Glomerular visceral epithelial cell (primary cell): ENCODE measurements at regions not wholly inside any gene's neighbourhood (a gene's known extent, or its start where the extent isn't known, plus 50 kb on each side); places are given as distances from the start of the nearest gene placed in this dataset.
"Not testable (repeated sequence)": the region's sequence is repeated elsewhere in the genome, so short reads cannot be mapped to it uniquely, and the experiment has no call there.

Experiments used
- DNase-seq: peaks from one replicate; pipeline ENCODE4 v3.0.0-alpha.2; 2016; ENCODE audit errors: extremely low spot score

DNA sequence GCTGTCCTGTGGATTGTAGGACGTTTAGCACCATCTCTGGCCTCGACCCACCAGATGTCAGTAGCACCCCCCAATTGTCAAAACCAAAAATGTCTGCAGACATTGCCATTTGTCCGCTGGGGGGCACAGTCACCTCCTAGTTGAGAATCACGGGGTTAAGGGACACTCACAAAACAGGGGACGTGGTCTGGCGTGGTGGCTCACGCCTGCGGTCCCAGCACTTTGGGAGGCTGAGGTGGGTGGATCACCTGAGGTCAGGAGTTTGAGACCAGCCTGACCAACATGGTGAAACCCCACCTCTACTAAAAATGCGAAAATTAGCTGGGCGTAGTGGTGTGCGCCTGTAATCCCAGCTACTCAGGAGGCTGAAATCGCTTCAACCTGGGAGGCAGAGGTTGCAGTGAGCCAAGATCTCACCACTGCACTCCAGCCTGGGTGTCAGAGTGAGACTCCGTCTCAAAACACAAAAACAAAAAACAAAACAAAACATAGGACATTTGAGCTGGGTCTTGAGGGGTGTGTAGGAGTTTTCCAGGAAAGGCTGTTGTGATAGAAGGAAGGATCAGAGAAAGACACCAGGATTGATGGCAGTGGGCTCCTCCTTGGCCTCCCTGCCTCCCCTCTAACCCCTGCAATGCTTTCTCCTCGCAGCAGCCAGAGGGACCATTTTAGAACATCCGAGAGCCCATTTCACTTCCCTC is 171.8 kb upstream of the GSE1 start:
- no peak for DNase-seq

DNA sequence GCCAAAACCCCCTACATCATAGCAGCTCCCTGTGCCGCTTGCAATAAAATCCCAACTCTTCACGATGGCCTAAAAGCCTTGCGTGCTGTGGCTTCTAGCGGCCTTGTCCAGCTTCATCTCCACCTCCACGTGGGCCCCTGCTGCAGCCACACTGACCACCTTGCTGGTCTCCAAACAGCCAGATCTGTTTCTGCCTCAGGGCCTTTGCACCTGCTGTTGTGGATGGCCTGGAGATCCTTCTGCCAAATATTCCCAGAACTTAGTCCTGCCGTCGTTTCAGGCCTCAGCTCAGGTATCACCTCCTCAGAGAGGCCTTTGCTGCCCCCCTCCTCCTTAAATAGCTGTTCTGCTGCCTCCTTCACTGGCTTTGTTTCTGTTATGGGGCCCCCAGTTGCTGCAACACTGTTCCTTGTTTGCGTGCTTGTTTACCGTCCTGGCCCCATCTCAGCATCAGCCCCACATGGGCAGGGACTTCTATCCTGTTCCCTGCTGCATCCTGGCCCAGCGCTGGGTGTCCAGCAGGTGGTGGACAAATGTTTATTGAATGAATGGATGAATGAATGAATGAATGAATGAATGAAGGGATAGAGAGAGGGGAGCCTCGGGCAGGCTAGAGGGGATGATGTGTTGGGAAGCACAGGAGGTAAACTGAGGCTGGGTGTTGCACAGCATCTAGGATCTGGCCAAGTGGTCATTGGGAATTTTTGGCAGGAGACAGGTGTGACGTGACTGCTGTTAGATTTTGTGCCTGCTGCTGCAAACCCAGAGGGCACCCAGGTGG is 171.0 kb upstream of the GSE1 start:
- no peak for DNase-seq

DNA sequence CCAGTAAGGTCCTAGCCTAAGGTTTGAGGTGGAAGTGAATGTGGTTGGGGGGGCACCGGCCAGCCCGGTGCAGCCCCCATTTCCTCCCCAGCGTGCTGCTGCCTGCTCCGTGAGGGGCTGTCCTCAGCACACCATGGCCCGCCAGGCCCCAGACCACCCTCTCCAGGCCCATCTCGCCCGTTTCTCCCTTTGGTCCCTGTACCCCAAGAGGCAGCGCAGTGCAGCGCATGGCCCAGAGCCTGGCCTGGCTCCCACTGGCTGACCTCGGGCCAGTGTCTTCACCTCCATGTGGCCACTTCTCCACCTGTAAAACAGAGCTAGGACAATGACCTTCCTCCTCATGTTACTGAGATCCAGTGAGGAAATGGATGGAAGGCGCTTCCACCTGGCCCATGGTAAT is 170.0 kb upstream of the GSE1 start:
- DNase-seq: no peak

DNA sequence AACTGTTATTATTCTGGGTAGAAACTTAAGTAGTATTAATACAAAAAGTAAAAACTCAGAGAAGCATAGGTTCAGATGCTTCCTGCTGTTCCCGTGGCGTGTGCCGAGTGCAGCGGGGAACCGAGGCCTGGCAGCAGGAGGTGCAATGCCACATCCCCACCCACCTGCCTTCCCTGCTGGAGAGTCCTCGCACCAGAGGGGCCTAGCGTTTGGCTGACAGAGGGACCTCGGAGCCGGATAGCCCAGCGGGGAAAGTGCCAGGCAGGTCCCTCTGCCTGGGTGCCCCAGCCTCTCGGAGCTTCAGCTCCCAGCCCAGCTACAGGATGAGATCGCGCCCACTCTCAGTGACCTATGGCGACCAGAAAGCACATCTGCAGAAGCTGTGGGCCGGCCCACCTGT is 169.6 kb upstream of the GSE1 start:
- DNase-seq: no peak

DNA sequence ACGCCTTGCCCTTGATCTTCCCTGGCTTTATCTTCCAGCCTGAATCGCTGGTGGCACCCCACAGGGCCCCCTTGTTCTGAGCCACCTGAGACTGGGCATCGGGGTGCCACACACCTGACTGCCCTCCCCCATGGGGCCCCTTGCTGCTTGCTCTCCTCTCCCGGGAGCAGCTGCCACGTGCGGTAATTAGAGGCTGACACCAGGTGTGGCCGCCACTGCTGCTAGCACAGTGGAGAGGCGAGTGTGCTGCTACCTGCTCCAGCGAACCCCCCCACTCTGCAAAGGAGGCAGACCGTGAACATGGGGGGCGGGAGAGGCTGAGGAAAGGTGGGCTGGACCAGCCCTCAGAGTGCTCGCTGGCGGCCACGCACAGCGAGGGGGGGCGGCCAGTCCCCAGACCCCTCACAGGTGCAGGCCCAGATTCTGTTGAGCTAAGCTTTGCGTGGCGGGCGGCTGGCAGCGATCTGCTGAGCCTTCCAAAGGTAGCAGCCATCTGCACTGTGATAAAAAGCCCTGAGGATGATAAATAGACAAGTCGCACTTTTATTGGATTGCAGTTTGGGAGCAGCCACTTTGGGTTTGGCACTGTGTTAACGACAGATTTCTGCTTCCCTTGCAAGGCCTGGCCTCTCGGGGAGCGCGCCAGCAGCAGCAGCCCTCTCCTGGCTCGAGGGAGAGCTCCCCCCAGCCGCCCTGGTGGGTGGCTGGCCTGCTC is 167.9 kb upstream of the GSE1 start:
- DNase-seq: no peak

DNA sequence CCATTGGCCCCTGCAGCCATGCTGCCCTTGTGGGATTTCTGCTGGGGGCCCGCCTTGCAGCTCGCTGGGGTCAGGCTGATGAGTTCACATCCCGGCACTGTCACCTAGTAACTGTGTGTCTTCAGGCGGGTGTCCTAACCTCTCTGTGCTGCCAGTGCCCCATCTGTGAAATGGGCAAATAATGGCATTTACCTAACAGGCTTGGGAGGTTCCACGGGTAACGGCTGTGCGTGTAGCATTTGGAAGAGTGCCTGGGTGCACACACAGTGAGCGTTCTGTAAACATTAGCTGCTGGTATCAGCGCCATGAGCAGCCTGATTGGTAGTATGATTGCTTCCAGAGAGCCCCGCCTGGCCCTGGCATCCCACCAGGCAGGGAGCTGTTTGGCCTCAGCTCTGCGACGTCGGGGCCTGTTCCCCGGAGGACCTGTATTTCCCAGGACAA is 167.3 kb upstream of the GSE1 start:
- no peak for DNase-seq

DNA sequence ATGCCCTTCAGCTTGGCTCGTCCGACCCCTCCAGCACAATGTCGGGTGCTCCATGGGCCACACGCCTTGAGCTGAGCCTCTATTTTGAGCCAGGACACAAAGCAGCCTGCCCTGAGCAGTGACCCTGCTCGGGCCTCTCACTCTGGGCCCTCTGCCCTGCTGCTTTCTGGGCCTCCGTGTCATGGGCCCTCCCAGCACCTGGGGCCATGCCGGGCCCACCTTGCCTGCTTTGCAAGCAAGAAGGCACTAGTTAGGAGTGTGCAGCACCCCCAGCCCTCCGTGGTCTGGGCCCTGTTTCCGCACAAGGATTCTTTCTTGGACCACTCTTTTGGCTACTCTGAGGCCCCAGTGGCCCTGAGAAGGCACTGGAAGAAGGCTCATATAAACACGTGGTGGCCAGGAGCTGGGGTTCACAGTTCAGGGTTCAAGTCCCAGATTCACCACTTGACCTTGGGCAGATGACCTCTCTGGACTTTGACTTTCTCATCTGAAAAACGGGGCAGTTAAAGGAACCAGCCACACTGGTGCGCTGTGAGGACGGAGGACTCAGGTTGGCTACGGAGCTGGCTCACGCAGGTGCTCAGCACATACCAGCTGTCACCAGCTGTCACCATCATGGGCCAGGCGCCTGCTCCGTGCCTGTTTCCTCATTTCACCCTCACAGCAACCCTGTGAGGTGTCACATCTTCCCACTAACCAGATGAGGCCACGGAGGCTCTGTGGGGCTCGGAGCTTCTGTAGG is 166.0 kb upstream of the GSE1 start:
- DNase-seq: no peak

DNA sequence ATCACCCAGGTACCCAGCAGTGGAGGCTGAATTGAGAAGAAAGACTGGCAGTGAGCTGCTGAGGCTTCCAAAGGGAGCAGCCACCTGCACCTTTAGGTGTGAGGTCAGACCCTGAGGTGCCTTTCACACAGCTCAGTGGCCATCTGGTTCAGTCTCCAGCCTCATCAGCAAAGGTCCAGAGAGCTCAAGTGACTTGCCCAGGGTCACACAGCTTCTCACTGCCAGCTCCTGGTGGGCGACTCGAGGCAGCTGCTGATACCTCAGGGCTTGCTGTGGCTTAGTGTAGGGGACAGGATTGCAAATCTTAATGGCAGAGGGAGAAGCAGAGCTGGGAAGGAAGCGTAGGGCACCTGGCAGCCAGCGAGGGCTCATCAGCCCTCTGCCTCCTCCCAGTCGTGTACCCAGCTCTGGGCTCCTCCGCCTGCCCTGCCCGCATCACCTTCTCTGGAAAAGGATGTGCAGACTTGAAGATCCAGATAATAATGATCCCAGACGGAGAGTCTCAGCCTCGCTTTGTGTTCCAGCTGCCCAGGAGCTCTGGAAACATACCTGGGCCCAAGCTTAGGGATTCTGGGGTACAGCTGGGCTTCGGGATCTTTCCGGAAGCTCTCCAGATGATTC is 165.3 kb upstream of the GSE1 start:
- DNase-seq: no peak

DNA sequence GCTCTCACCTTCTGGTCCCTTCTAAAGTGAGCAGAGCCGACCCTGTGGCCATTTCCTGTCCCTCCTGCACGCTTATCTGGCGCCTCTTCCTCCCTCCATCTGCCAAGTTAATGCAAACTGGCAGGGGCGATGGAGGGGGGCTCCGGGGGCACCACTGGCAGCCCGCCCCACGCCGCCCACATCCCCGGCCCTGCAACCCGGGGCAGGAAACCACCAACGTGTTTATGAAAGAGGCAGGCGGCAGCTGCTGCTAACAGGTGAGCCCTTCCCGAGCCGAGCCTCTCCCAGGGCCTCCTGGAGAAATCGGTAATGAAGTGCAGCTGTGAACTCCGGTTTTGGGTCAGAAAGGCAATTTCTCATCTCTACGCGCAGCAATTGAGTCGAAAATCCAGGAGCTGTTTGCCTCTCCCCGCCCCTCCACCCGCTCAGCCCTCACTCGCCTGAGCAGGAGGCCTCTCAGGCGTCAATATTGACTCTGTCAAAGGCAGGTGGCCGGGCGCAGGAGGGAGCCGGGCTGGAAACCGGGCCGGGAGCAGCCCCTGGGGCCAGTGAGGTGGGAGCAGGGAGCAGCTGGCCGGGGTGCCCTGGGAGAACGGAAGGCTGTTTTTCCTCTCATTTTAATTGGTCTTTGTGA is 164.4 kb upstream of the GSE1 start:
- DNase-seq: no peak

DNA sequence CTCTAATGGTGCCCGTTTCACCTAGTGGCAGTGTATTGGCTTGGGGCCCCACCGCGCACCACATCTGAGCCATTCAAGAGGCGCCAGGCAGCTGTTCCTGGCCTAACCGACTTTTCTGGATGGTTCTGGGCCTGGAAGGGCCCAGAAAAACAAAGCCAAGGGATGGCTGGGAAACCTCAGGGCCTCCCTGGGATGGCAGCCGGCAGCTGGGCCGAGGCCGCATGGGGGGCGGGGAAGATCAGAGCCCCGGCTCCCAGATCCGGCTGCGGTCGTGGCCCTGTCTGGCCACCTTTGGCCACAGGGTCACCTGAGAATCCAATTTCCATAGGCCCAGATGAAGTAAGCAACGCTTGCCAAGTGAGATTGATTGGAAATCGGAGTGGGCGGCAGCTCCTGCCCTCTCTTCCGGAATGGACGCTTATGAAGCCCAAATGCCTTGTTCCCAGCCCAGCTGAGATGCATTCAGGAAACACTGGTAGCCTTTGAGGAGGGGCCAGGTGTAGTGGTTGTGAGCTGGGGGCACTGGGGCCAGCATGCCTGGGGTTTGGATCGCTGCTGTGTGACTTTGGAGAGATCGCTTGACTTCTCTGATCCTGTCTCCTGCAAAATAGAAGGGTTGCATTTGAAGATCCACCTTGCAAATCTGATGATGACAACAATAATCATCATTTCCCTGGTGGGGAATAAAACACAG is 163.8 kb upstream of the GSE1 start:
- no peak for DNase-seq

DNA sequence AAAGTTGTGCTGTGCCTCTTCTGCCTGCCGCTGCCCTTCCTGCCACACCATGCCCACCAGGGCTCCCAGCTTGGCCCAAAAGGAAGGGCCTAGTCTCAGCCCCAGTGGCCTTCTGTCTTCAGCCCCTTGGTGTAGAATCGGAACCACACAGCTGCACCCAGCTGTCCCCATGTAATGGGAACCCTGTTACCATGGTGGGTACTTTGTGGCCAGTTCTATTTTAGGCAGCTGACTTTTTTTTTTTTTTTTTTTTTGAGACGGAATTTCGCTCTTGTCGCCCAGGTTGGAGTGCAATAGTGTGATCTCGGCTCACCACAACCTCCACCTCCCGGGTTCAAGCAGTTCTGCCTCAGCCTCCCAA is 163.3 kb upstream of the GSE1 start:
- no peak for DNase-seq

DNA sequence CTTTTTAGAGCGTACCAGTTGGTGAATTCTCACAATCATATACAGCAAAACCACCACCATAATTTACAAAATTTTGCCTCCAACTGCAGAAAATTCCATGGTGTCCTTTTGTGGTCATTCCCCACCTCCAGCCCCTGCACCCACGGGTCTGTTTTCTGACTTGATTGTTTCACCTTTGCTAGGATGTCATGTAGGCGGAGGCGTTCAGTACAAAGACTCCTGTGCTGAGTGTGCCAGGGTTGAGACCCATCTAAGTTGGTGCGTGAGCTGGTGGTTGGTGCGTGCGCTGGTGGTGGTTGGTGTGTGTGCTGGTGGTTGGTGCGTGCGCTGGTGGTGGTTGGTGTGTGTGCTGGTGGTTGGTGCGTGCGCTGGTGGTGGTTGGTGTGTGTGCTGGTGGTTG is 162.0 kb upstream of the GSE1 start:
- DNase-seq: not testable (repeated sequence)

DNA sequence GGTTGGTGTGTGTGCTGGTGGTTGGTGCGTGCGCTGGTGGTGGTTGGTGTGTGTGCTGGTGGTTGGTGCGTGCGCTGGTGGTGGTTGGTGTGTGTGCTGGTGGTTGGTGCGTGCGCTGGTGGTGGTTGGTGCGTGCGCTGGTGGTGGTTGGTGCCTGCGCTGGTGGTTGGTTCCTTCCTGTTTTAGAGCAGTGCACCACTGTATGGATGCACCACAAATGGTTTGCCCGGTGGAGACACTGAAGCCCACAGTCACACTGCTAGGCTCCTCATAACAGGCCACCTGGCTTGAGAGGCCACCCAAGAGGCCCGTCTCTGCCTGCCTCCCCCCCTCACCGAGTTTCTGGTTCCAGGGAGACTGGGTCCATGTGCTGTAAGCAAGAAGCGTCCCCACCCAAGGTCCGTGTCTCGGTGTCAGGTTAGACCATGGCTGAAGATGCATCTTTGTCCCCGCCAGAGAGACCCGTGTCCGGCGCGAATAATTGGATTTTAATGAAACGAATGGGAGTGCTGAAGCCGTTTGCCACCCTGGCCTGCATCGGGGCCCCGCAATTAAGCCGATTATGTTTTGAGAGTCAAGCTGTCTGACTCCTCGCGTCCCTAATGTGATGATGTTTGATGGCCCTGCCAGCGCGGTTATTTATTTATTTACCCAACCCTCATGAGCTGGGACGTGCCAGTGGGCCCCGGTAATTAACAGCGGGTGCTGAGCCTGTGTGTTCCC is 161.3 kb upstream of the GSE1 start:
- no peak for DNase-seq

DNA sequence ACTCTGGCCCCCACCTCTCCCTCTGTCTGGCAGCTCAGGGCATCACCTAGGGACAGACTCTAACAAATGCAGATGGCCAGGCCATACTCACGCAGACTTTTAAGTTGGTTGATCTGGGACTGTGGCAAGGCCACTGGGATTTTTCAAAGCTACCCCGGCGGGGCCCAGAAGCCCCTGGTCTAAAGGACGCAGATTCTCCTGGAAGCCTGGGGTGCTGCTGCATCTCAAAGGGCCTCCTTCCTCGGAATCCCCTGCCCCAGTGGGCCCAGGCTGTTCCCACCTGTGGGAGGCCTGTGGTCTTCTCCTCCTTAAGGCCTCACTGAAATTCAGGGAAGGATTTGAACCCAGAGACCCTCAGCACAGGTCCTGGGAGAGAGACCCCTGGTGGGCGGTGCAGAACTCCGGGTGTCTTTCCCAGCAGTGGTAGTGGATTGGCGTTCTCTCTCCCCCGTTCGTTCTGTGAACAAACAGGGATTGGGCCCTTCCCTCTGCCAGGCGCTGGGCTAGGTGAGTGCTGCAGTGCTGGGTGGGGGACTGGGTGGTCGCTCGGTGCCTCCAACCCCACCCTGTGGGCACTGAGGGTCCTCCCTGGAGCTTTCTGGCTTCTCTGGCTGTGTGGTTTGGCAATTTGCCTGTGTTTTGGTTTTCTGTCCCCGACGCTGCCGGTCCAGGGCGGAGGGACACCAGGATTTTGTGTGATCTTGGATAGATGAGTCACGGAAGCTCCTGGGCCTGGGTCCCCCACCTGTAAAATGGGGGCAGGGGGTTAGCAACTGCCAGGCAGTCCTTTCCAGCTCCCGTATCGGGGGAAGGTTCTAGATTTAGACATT is 160.5 kb upstream of the GSE1 start:
- DNase-seq: no peak

DNA sequence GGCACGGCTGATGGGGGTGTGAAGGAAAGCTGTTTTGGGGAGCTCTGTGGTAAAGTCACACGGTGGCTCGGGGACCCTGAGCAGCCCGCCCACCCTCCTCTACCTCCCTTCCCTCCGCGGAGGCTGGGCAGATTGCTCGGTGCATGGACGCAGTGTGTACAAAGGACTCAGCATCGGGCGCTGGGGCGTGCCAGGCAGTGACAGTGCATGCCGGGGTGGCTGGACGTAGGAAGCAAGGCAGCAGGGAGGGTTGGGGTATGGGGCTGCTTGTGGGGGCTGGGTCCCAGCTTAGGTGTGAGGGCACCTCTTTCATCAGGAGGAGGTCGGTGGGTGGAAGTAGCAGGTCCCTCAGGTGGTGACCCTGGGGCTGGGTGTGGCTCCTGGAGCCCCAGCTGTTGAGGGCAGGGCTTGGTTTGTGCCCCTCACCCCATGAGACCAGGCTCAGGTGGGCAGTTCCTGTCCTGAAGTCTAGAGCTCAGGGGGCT is 159.9 kb upstream of the GSE1 start:
- no peak for DNase-seq

DNA sequence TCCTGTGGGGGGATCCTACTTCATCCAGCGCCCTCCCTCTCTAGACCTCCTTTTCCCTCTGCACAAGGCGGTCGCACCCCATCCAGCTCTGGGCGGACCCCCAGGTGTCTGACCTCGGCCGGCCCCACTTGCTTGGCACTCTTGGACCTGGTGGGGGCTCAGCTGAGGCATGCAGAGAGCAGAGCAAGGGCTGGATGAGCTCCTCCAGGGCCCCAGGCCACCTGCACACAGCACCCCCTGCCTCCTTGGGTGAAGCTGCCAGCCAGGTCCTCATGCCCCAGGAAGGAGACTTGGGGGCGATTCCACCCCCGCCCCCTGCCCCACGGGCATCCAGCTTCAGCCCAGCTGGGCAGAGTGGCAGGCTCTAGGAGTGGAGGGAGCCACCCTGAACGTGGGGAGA is 159.4 kb upstream of the GSE1 start:
- no peak for DNase-seq

DNA sequence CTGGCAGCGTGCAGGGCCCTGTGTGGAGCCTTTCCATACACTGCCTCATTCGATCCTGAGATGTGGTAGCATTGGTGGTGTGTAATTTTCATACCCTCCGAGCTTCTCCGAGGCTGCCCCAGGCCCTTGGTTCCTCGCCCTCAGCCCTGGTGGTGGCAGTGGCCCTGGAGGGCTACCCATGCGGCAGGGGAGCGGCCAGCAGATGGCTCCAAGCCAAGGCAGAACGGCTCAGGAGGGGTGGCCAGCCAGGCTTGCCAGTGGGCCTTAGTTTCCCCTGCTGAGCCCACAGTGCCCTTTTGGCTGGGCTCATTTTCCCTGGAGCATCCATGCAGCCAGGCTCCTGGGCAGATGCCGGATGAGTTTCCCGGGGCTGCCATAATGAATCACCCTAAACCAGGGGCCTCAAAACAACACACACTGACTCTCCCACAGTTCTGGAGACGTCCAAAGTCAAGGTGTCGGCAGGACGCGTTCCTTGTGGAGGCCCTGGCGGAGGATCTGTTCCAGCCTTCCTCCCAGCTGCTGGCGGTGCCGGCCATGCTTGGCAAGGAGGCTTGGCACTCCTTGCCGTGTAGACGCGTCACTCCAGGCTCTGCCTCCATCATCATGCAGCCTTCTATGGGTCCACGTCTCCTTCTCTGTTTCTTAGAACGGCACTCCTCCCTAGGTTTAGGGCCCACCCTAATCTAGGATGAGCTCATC is 158.8 kb upstream of the GSE1 start:
- no peak for DNase-seq

DNA sequence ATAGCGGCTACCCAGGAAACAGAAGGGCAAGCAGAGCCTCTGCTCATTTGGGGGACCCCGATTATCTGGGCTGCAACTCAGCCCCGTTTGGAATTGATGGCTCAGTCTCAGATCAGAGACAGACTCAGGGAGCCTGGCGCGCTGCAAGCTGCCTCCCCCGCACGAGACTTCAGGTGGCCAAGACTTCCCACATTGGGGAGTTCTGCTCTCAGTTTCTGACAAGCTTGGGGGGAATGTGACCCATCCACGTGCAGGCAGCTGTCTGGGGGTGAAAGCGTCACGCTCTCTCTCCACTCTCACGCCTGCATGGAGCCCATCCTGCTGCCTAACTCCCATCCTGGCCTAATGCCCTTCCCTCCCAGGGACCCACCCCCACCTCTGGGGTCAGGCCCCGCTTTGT is 157.6 kb upstream of the GSE1 start:
- no peak for DNase-seq
